ENCODE measurements at regions not wholly inside any gene's neighbourhood (a gene's known extent, or its start where the extent isn't known, plus 50 kb on each side); places are given as distances from the start of the nearest gene placed in this dataset.
"Not testable (repeated sequence)": the region's sequence is repeated elsewhere in the genome, so short reads cannot be mapped to it uniquely, and the experiment has no call there.

- not testable (repeated sequence) for TF ChIP-seq CTCF (conservative IDR thresholded peaks at IDR 0.05); ZFX (IDR thresholded peaks at IDR 0.05)
Measured at GRCh38 chr16:88271296-88271695, 111.5 kb upstream of the ZNF469 start.
